ENCODE measurements at regions not wholly inside any gene's neighbourhood (a gene's known extent, or its start where the extent isn't known, plus 50 kb on each side); places are given as distances from the start of the nearest gene placed in this dataset.
A peak's percentile ranks its signal among the peaks of the same experiment; 100 is the strongest.

GRCh38 chr13:40064154-40065097 is 409.0 kb downstream of the COG6 start:
- Histone ChIP-seq H3K36me3 (no peaks in the 10 kb centered on the region), H3K27ac (peak overlapping the region in 2 of 3 donors; percentile 30 to 32), H3K4me1 (peaks cover 0 to 19% (median 6%) of the 10 kb centered on the region in 4 donors), H3K4me3 (no peak overlapping the region), H3K27me3 (no peaks in the 10 kb centered on the region), H3K9me3 (no peaks in the 10 kb centered on the region)
- ATAC-seq, result peak in 3 of 4 donors; percentile 5 to 24 (median 22)
- DNase-seq, result no peak
- no peak for TF ChIP-seq POLR2A (IDR thresholded peaks at IDR 0.05)
- no peak for TF ChIP-seq CTCF (IDR thresholded peaks at IDR 0.05)
- 64% methylated on average over 10 of the region's 10 CpGs for WGBS (ENCODE audit: insufficient coverage, low coverage, low lambda C conversion rate, missing lambda C conversion rate)
- intact Hi-C loops (cut with DNase I), result no loop called here

GRCh38 chr13:40069173-40070044 is 413.9 kb downstream of the COG6 start:
- peaks cover 0 to 11% (median 5%) of the 10 kb centered on the region in 4 donors for H3K4me1 ChIP-seq
- ATAC-seq, result peak; percentile 89 to 93 (median 90)
- DNase-seq, result peak; percentile 67 to 77 (median 71)
- H3K4me3 ChIP-seq, result peak overlapping the region in 1 of 3 donors; percentile 17
- no peaks in the 10 kb centered on the region for H3K27me3 ChIP-seq
- WGBS (ENCODE audit: insufficient coverage, low coverage, low lambda C conversion rate, missing lambda C conversion rate), result 13% methylated on average over 11 of the region's 11 CpGs
- TF ChIP-seq CTCF (IDR thresholded peaks at IDR 0.05) (peak; percentile 86 to 90 (median 89)), POLR2A (IDR thresholded peaks at IDR 0.05) (no peak)
- intact Hi-C loops (cut with DNase I), result loop anchor here in 1 of 2 donors (10.0 kb wide), 1 partner anchor 615 kb away; no protein-coding TSS in a partner anchor
- H3K9me3 ChIP-seq, result no peaks in the 10 kb centered on the region
- no peaks in the 10 kb centered on the region for H3K36me3 ChIP-seq
- peak overlapping the region in 1 of 3 donors; percentile 13 for H3K27ac ChIP-seq

- no peak for ATAC-seq
- WGBS (ENCODE audit: insufficient coverage, low coverage, low lambda C conversion rate, missing lambda C conversion rate), result 61% methylated on average over 3 of the region's 3 CpGs
- no peak for TF ChIP-seq CTCF (IDR thresholded peaks at IDR 0.05)
- TF ChIP-seq POLR2A (IDR thresholded peaks at IDR 0.05), result no peak
- DNase-seq, result no peak
- no peak overlapping the region for H3K4me3 ChIP-seq
- H3K9me3 ChIP-seq, result no peaks in the 10 kb centered on the region
- intact Hi-C loops (cut with DNase I), result loop anchor here in 1 of 2 donors (10.0 kb wide), 1 partner anchor 614 kb away; no protein-coding TSS in a partner anchor
- H3K27me3 ChIP-seq, result no peaks in the 10 kb centered on the region
- H3K4me1 ChIP-seq, result peaks cover 0 to 11% (median 5%) of the 10 kb centered on the region in 4 donors
- H3K27ac ChIP-seq, result no peak overlapping the region
- H3K36me3 ChIP-seq, result no peaks in the 10 kb centered on the region
Measured at GRCh38 chr13:40070357-40070756, 414.9 kb downstream of the COG6 start.

GRCh38 chr13:40072663-40073120 is 417.2 kb downstream of the COG6 start:
- peak; percentile 86 to 92 (median 89) for ATAC-seq
- intact Hi-C loops (cut with DNase I), result loop anchor here in 1 of 2 donors (10.0 kb wide), 1 partner anchor 612 kb away; no protein-coding TSS in a partner anchor
- H3K4me1 ChIP-seq, result peaks cover 0 to 11% (median 5%) of the 10 kb centered on the region in 4 donors
- H3K9me3 ChIP-seq, result no peaks in the 10 kb centered on the region
- TF ChIP-seq CTCF (IDR thresholded peaks at IDR 0.05) (peak; percentile 29 to 49 (median 34)), POLR2A (IDR thresholded peaks at IDR 0.05) (no peak)
- WGBS (ENCODE audit: insufficient coverage, low coverage, low lambda C conversion rate, missing lambda C conversion rate), result 26% methylated on average over 4 of the region's 4 CpGs
- peak overlapping the region; percentile 15 to 70 (median 19) for H3K27ac ChIP-seq
- H3K27me3 ChIP-seq, result no peaks in the 10 kb centered on the region
- H3K4me3 ChIP-seq, result no peak overlapping the region
- no peaks in the 10 kb centered on the region for H3K36me3 ChIP-seq
- DNase-seq, result peak; percentile 35 to 63 (median 61)

Measured in right lobe of liver (tissue), 6 donors.